TTC549 (cell line): ENCODE measurements at regions not wholly inside any gene's neighbourhood (a gene's known extent, or its start where the extent isn't known, plus 50 kb on each side); places are given as distances from the start of the nearest gene placed in this dataset.

Source experiments
- FAIRE-seq: peaks from 2 replicates; lab custom pipeline; 2012; peaks lifted over from hg19 to GRCh38; lab: Jason Lieb, UNC

- no peak for FAIRE-seq
Observed at GRCh38 chr3:180543877-180544276, 58.1 kb upstream of the TTC14 start.

DNA sequence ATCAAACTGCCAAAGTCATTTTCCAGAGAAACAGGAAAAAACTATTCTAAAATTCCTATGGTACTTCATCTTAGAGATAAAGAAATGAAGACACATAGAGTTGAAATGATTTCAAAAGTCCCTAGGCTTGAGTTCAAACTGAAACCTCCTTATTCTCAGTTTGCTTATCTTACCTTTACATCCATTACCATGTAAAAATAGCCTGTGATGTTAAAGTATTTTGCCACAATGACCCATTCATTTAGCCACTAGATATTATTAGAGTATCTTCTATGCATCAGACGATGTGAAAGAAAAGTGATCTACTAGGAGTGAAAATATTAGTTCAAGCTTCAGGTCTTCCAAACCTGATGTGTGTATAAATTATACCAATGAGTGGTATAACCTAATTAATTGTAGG is 55.1 kb upstream of the TTC14 start:
- FAIRE-seq, result no peak

GRCh38 chr3:180548050-180548449 is 53.9 kb upstream of the TTC14 start:
- FAIRE-seq, result no peak
